ENCODE measurements at regions not wholly inside any gene's neighbourhood (a gene's known extent, or its start where the extent isn't known, plus 50 kb on each side); places are given as distances from the start of the nearest gene placed in this dataset.

GRCh38 chr3:14322001-14322400 lies 80.4 kb upstream of the SLC6A6 start:
- Histone ChIP-seq H3K27me3 (no peaks in the 10 kb centered on the region), H3K9me3 (no peaks in the 10 kb centered on the region), H3K27ac (no peak overlapping the region), H3K4me1 (no peaks in the 10 kb centered on the region), H3K4me3 (replicated peaks in 1 of 3) (no peak overlapping the region), H3K36me3 (no peaks in the 10 kb centered on the region)
- no peak for DNase-seq
- no peak for TF ChIP-seq CTCF (IDR thresholded peaks at IDR 0.05)
- WGBS, 2 donors = 90 to 92% methylated on average over 3 of the region's 3 CpGs
- intact Hi-C loops (cut with DNase I) = no loop called here

GRCh38 chr3:14322667-14323295 lies 79.6 kb upstream of the SLC6A6 start:
- no peak overlapping the region for H3K4me3 ChIP-seq (replicated peaks in 1 of 3)
- intact Hi-C loops (cut with DNase I) = no loop called here
- no peaks in the 10 kb centered on the region for H3K36me3 ChIP-seq
- no peaks in the 10 kb centered on the region for H3K4me1 ChIP-seq
- H3K27ac ChIP-seq = no peak overlapping the region
- whole genome bisulfite sequencing, 2 donors = 71 to 75% methylated on average over 12 of the region's 12 CpGs
- DNase-seq = no peak
- TF ChIP-seq POLR2A (IDR thresholded peaks at IDR 0.05) (no peak), CTCF (IDR thresholded peaks at IDR 0.05) (no peak)
- no peaks in the 10 kb centered on the region for H3K9me3 ChIP-seq
- no peaks in the 10 kb centered on the region for H3K27me3 ChIP-seq

- WGBS, 2 donors = 78 to 86% methylated on average over 13 to 16 of the region's 17 CpGs
- intact Hi-C loops (cut with DNase I) = no loop called here
- H3K9me3 ChIP-seq = no peaks in the 10 kb centered on the region
- H3K4me3 ChIP-seq (replicated peaks in 1 of 3) = no peak overlapping the region
- H3K27me3 ChIP-seq = no peaks in the 10 kb centered on the region
- no peak for DNase-seq
- no peaks in the 10 kb centered on the region for H3K4me1 ChIP-seq
- H3K27ac ChIP-seq = no peak overlapping the region
- no peaks in the 10 kb centered on the region for H3K36me3 ChIP-seq
- TF ChIP-seq POLR2A (IDR thresholded peaks at IDR 0.05) (no peak), CTCF (IDR thresholded peaks at IDR 0.05) (no peak)
Observed at GRCh38 chr3:14323401-14324223, 78.8 kb upstream of the SLC6A6 start.

GRCh38 chr3:14324224-14324944 lies 78.0 kb upstream of the SLC6A6 start:
- no peaks in the 10 kb centered on the region for H3K27me3 ChIP-seq
- no peak for DNase-seq
- H3K9me3 ChIP-seq = no peaks in the 10 kb centered on the region
- 81% methylated on average over 12 to 13 of the region's 13 CpGs for WGBS, 2 donors
- no peaks in the 10 kb centered on the region for H3K36me3 ChIP-seq
- no peak for TF ChIP-seq POLR2A (IDR thresholded peaks at IDR 0.05)
- no peak for TF ChIP-seq CTCF (IDR thresholded peaks at IDR 0.05)
- H3K27ac ChIP-seq = no peak overlapping the region
- H3K4me1 ChIP-seq = no peaks in the 10 kb centered on the region
- intact Hi-C loops (cut with DNase I) = no loop called here
- no peak overlapping the region for H3K4me3 ChIP-seq (replicated peaks in 1 of 3)

GRCh38 chr3:14328422-14328821 lies 74.0 kb upstream of the SLC6A6 start:
- Histone ChIP-seq H3K4me1 (no peaks in the 10 kb centered on the region), H3K36me3 (no peaks in the 10 kb centered on the region), H3K4me3 (replicated peaks in 1 of 3) (no peak overlapping the region), H3K9me3 (no peaks in the 10 kb centered on the region), H3K27me3 (no peaks in the 10 kb centered on the region), H3K27ac (no peak overlapping the region)
- intact Hi-C loops (cut with DNase I) = no loop called here
- WGBS, 2 donors = 87 to 96% methylated on average over 3 of the region's 3 CpGs
- DNase-seq = no peak
- TF ChIP-seq CTCF (IDR thresholded peaks at IDR 0.05) = no peak
- no peak for TF ChIP-seq POLR2A (IDR thresholded peaks at IDR 0.05)

Data from thyroid gland (tissue), 4 donors.